Stomach (tissue), 8 donors: ENCODE measurements at regions not wholly inside any gene's neighbourhood (a gene's known extent, or its start where the extent isn't known, plus 50 kb on each side); places are given as distances from the start of the nearest gene placed in this dataset.

Experiments
- DNase-seq, 2 donors: peaks; one replicate each; pipeline versions ENCODE4 v3.0.0 to v3.0.0-alpha.2; 2013 to 2019
- H3K27ac ChIP-seq, 5 donors: fragments of 200-600 bp in 4 of 5; sonication (generic) in 4 of 5; one replicate each; pipeline ENCODE4 v1.5.1; 2013 to 2019; ENCODE audit warnings: mild to moderate bottlenecking in 1 of 5, moderate library complexity in 1 of 5
- H3K27me3 ChIP-seq, 3 donors: fragments of 200-600 bp; sonication (generic); one replicate each; pipeline ENCODE4 v1.5.1; 2017 to 2019; ENCODE audit warnings: mixed run types in 1 of 3
- H3K36me3 ChIP-seq, 4 donors: fragments of 200-600 bp; sonication (generic); 1 replicate in 3 of 4; 2 replicates in 1 of 4; pipeline ENCODE4 v1.5.1; 2016 to 2019
- H3K4me1 ChIP-seq, 4 donors: fragments of 200-600 bp; sonication (generic); one replicate each; pipeline ENCODE4 v1.5.1; 2016 to 2019
- H3K4me3 ChIP-seq, 4 donors: fragments of 200-600 bp; sonication (generic) in 3 of 4; one replicate each; pipeline ENCODE4 v1.5.1; 2016 to 2019; ENCODE audit warnings: mild to moderate bottlenecking in 1 of 4
- H3K9me3 ChIP-seq, 4 donors: fragments of 200-600 bp; sonication (generic); one replicate each; pipeline ENCODE4 v1.5.1; 2016 to 2019
- CTCF ChIP-seq, 7 experiments: fragments of 450-650 bp in 4 of 7; fragments of 200-600 bp in 3 of 7; sonication (generic) in 3 of 7; IDR thresholded peaks; one replicate each; pipeline ENCODE4 v1.5.1; 2016 to 2019; ENCODE audit warnings: antibody characterized with exemption in 7 of 7, control low read depth in 2 of 7, mild to moderate bottlenecking in 1 of 7
- EP300 ChIP-seq: sonication (generic); formaldehyde crosslinking; IDR thresholded peaks from one replicate; pipeline ENCODE4 v1.6.1; 2017; ENCODE audit warnings: antibody characterized with exemption
- POLR2A ChIP-seq, 4 donors: fragments of 450-650 bp; IDR thresholded peaks; one replicate each; pipeline ENCODE4 v1.6.1; 2016; ENCODE audit warnings: antibody characterized with exemption in 4 of 4, control low read depth in 2 of 4, mild to moderate bottlenecking in 1 of 4, moderate library complexity in 1 of 4
- POLR2AphosphoS5 ChIP-seq, 3 donors: sonication (generic); formaldehyde crosslinking; IDR thresholded peaks; one replicate each; pipeline ENCODE4 v1.6.1; 2016; ENCODE audit warnings: antibody characterized with exemption in 3 of 3
- WGBS, 5 donors: extraction: QIAGEN DNeasy Blood & Tissue Kit in 3 of 5; methylation state at CpG; one replicate each; pipeline versions ENCODE4 v1.1.5 to v1.1.7; 2013 to 2018; 5-methylcytosine and 5-hydroxymethylcytosine counted together
- intact Hi-C: fragments of 100-400 bp; cut with DNase I; formaldehyde crosslinking; loops from one replicate; pipeline ENCODE4 v1.15.1; 2023; ENCODE audit warnings: low total_unique reads
- donor health status: healthy with polysubstance abuse.
- donor health status: Bipolar disorder and iron deficiency.
- donor health status: healthy.

GRCh38 chr10:107437921-107438320 lies 273.4 kb upstream of the SORCS1 start:
- no peaks in the 10 kb centered on the region for H3K36me3 ChIP-seq
- H3K4me1 ChIP-seq = no peaks in the 10 kb centered on the region
- no peak overlapping the region for H3K4me3 ChIP-seq
- WGBS, 5 donors = 60 to 73% (median 66%) methylated on average over 2 of the region's 2 CpGs
- no peak overlapping the region for H3K27ac ChIP-seq
- intact Hi-C loops = no loop called here
- H3K9me3 ChIP-seq = no peaks in the 10 kb centered on the region
- DNase-seq = no peak
- no peak for TF ChIP-seq POLR2AphosphoS5 (IDR thresholded peaks at IDR 0.05)
- TF ChIP-seq POLR2A (IDR thresholded peaks at IDR 0.05) = no peak
- no peak for TF ChIP-seq EP300
- TF ChIP-seq CTCF (IDR thresholded peaks at IDR 0.05) = no peak
- no peaks in the 10 kb centered on the region for H3K27me3 ChIP-seq

GRCh38 chr10:107436568-107436967 lies 272.1 kb upstream of the SORCS1 start:
- H3K9me3 ChIP-seq = no peaks in the 10 kb centered on the region
- 78 to 92% (median 88%) methylated on average over 1 of the region's 1 CpG for WGBS, 5 donors
- H3K36me3 ChIP-seq = no peaks in the 10 kb centered on the region
- no peak overlapping the region for H3K4me3 ChIP-seq
- DNase-seq = no peak
- TF ChIP-seq EP300 (no peak), POLR2AphosphoS5 (IDR thresholded peaks at IDR 0.05) (no peak), CTCF (IDR thresholded peaks at IDR 0.05) (no peak), POLR2A (IDR thresholded peaks at IDR 0.05) (no peak)
- H3K27ac ChIP-seq = no peak overlapping the region
- no peaks in the 10 kb centered on the region for H3K4me1 ChIP-seq
- H3K27me3 ChIP-seq = no peaks in the 10 kb centered on the region
- intact Hi-C loops = no loop called here

- Histone ChIP-seq H3K27me3 (no peaks in the 10 kb centered on the region), H3K4me3 (no peak overlapping the region), H3K27ac (no peak overlapping the region), H3K4me1 (no peaks in the 10 kb centered on the region), H3K36me3 (no peaks in the 10 kb centered on the region), H3K9me3 (no peaks in the 10 kb centered on the region)
- TF ChIP-seq EP300 = no peak
- TF ChIP-seq CTCF (IDR thresholded peaks at IDR 0.05) = no peak
- TF ChIP-seq POLR2AphosphoS5 (IDR thresholded peaks at IDR 0.05) = no peak
- TF ChIP-seq POLR2A (IDR thresholded peaks at IDR 0.05) = no peak
- intact Hi-C loops = no loop called here
- WGBS, 5 donors = 65 to 96% (median 91%) methylated on average over 5 of the region's 5 CpGs
- no peak for DNase-seq
Measured at GRCh38 chr10:107434854-107435253, 270.3 kb upstream of the SORCS1 start.

- Histone ChIP-seq H3K36me3 (no peaks in the 10 kb centered on the region), H3K27me3 (no peaks in the 10 kb centered on the region), H3K4me1 (no peaks in the 10 kb centered on the region), H3K4me3 (no peak overlapping the region), H3K9me3 (no peaks in the 10 kb centered on the region), H3K27ac (no peak overlapping the region)
- intact Hi-C loops = no loop called here
- 81 to 95% (median 90%) methylated on average over 1 of the region's 1 CpG for WGBS, 5 donors
- DNase-seq = no peak
- TF ChIP-seq EP300 (no peak), CTCF (IDR thresholded peaks at IDR 0.05) (no peak), POLR2A (IDR thresholded peaks at IDR 0.05) (no peak), POLR2AphosphoS5 (IDR thresholded peaks at IDR 0.05) (no peak)
Measured at GRCh38 chr10:107434201-107434600, 269.7 kb upstream of the SORCS1 start.
